Adrenal gland (tissue), 9 donors: ENCODE measurements at regions not wholly inside any gene's neighbourhood (a gene's known extent, or its start where the extent isn't known, plus 50 kb on each side); places are given as distances from the start of the nearest gene placed in this dataset.

Experiments used
- DNase-seq, 7 donors: peaks; one replicate each; pipeline ENCODE4 v3.0.0-alpha.2; 2019 to 2020
- H3K27ac ChIP-seq, 5 donors: fragments of 200-600 bp; sonication (generic) in 4 of 5; 1 replicate in 3 of 5; 2 replicates in 2 of 5; pipeline versions ENCODE4 v1.5.1 to v1.8.0; 2016 to 2020; ENCODE audit warnings: mild to moderate bottlenecking in 1 of 5
- H3K27me3 ChIP-seq: fragments of 200-600 bp; 2 replicates; pipeline ENCODE4 v1.8.0; 2021
- H3K36me3 ChIP-seq, 2 donors: fragments of 200-600 bp; replicated peaks in 1 of 2; 1 replicate in 1 of 2; 2 replicates in 1 of 2; pipeline versions ENCODE4 v1.5.1 to v1.8.0; 2018 to 2022
- H3K4me1 ChIP-seq, 2 donors: fragments of 200-600 bp; replicated peaks in 1 of 2; 1 replicate in 1 of 2; 2 replicates in 1 of 2; pipeline versions ENCODE4 v1.5.1 to v1.8.0; 2018 to 2021
- H3K4me3 ChIP-seq, 4 donors: fragments of 200-600 bp; sonication (generic) in 3 of 4; one replicate each; pipeline ENCODE4 v1.5.1; 2016 to 2018
- H3K9me3 ChIP-seq, 3 donors: fragments of 200-600 bp; sonication (generic) in 1 of 3; replicated peaks in 1 of 3; 1 replicate in 2 of 3; 2 replicates in 1 of 3; pipeline versions ENCODE4 v1.5.1 to v1.8.0; 2016 to 2021
- POLR2A ChIP-seq, 2 donors: fragments of 450-650 bp; IDR thresholded peaks; one replicate each; pipeline ENCODE4 v1.6.1; 2017; ENCODE audit warnings: antibody characterized with exemption in 2 of 2, mild to moderate bottlenecking in 2 of 2, moderate library complexity in 1 of 2
- WGBS, 4 donors: extraction: QIAGEN DNeasy Blood & Tissue Kit in 2 of 4; methylation state at CpG; one replicate each; pipeline versions ENCODE4 v1.1.5 to v1.1.7; 2013 to 2017; 5-methylcytosine and 5-hydroxymethylcytosine counted together
- intact Hi-C, 2 donors: fragments of 100-400 bp; cut with DNase I; formaldehyde crosslinking; loops; one replicate each; pipeline versions ENCODE4 v1.14.1 to v1.15.0; 2022 to 2023
- TF ChIP-seq, protein P1 (sequence below), 6 experiments: fragments of 450-650 bp in 4 of 6; fragments of 200-600 bp in 2 of 6; sonication (generic) in 1 of 6; IDR thresholded peaks; 1 replicate in 5 of 6; 2 replicates in 1 of 6; pipeline versions ENCODE4 v1.5.1 to v1.8.0; 2016 to 2021; ENCODE audit warnings: antibody characterized with exemption in 6 of 6, mild to moderate bottlenecking in 2 of 6, moderate library complexity in 1 of 6
- donor health status: healthy with polysubstance abuse.
- donor health status: Bipolar disorder and iron deficiency.
- donor health status: DM: yes; HTN: yes; CAD: no.
- donor health status: DM: no; HTN: no; CAD: no.
- donor health status: DM: no; HTN: no; CAD: no.

DNA sequence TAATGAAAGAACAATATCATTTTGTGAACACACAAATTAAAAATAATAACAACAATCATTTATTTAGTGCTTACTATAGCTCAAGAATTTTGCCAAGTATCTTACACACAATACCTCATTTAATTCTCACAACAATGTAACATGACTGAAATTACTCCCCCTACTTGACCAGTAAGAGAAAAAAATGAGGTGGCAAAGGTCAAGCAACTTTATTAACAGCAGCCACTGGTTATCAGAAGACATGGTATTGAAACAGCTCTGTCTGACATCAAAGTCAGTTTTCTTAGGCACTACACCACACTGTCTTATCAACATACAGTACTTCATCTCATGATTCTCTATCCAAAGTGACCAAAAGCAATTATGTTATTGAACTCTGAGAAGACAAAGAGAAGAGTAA is 389.4 kb downstream of the ZEB2 start:
- Histone ChIP-seq H3K27ac (no peak overlapping the region), H3K4me3 (no peak overlapping the region), H3K4me1 (no peaks in the 10 kb centered on the region), H3K9me3 (no peaks in the 10 kb centered on the region), H3K36me3 (no peaks in the 10 kb centered on the region), H3K27me3 (no peaks in the 10 kb centered on the region)
- intact Hi-C loops: no loop called here
- TF ChIP-seq, protein P1, sequence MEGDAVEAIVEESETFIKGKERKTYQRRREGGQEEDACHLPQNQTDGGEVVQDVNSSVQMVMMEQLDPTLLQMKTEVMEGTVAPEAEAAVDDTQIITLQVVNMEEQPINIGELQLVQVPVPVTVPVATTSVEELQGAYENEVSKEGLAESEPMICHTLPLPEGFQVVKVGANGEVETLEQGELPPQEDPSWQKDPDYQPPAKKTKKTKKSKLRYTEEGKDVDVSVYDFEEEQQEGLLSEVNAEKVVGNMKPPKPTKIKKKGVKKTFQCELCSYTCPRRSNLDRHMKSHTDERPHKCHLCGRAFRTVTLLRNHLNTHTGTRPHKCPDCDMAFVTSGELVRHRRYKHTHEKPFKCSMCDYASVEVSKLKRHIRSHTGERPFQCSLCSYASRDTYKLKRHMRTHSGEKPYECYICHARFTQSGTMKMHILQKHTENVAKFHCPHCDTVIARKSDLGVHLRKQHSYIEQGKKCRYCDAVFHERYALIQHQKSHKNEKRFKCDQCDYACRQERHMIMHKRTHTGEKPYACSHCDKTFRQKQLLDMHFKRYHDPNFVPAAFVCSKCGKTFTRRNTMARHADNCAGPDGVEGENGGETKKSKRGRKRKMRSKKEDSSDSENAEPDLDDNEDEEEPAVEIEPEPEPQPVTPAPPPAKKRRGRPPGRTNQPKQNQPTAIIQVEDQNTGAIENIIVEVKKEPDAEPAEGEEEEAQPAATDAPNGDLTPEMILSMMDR (IDR thresholded peaks at IDR 0.05): no peak
- TF ChIP-seq POLR2A (IDR thresholded peaks at IDR 0.05): no peak
- no peak for DNase-seq

DNA sequence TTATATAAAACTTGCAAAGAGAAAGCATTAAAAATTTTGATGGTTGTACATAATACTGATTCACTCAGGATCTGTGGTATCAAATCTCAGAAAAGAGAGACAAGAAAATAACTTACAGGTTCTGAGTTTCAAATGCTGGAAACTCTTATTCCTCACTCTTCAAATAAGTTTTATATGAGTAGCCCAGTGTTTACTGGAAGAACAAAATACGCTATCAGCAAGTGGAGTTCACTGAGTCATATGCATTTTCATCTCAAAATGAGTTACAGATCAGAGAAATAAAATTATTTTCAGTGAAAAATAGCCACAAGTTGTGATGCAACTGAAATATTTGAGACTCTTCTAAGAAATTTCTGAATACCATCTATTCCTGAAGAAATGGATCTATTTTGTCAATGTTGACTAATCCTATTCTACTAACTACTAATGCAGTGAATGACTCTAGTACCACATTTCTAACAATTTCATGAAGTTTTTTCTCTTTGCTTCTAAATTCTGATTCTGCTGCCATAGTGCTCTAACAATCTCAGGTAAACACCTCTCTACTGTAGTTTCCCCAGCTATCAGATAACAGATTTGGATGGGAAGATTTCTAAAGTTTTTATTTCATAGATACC is 391.7 kb downstream of the ZEB2 start:
- intact Hi-C loops: no loop called here
- H3K4me1 ChIP-seq: no peaks in the 10 kb centered on the region
- H3K27ac ChIP-seq: no peak overlapping the region
- no peak for DNase-seq
- WGBS, 4 donors: 85 to 94% (median 92%) methylated on average over 1 of the region's 1 CpG
- no peaks in the 10 kb centered on the region for H3K36me3 ChIP-seq
- no peaks in the 10 kb centered on the region for H3K9me3 ChIP-seq
- no peaks in the 10 kb centered on the region for H3K27me3 ChIP-seq
- no peak for TF ChIP-seq POLR2A (IDR thresholded peaks at IDR 0.05)
- TF ChIP-seq, protein P1 (IDR thresholded peaks at IDR 0.05): no peak
- no peak overlapping the region for H3K4me3 ChIP-seq

DNA sequence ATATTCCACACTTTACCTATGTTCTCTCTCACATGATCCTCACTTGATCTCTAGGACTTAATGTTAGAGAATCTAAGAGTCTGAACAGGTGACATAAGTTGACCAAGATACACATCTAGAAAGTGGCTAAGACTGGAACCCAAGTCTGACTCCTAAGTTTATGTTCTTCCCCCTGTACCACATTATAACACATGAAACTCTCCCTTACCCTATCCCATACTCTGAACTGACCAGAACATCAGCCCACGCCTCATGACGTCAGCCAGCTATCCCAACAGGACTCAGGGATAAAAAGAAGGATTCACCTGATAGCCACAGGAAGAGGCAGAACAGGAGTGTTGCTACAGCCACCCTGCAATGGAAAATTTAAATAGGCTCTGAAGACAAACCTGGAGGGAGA is 392.2 kb downstream of the ZEB2 start:
- Histone ChIP-seq H3K27ac (no peak overlapping the region), H3K4me3 (no peak overlapping the region), H3K27me3 (no peaks in the 10 kb centered on the region), H3K36me3 (no peaks in the 10 kb centered on the region), H3K9me3 (no peaks in the 10 kb centered on the region), H3K4me1 (no peaks in the 10 kb centered on the region)
- intact Hi-C loops: no loop called here
- no peak for TF ChIP-seq POLR2A (IDR thresholded peaks at IDR 0.05)
- TF ChIP-seq, protein P1 (IDR thresholded peaks at IDR 0.05): no peak
- DNase-seq: no peak
- WGBS, 4 donors: 96 to 100% (median 99%) methylated on average over 2 of the region's 2 CpGs

DNA sequence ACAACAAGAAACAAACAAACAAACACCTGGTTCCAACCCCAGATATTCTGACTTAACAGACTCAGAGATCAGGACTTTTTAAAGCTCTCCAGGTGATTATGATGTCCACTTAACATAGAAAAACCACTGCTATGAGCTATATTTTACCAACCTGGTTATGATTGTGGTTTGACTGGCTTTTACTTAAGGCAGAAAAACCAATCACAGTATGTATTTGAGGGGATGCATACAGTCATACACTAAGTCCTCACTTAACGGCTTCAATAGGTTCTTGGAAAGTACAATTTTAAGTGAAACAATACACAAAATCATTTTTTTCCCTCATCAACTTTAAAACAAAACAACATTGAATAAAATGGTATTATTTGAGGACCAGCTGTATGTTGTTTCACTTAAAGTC is 393.6 kb downstream of the ZEB2 start:
- Histone ChIP-seq H3K36me3 (no peaks in the 10 kb centered on the region), H3K9me3 (peaks cover 0 to 5% (median 0%) of the 10 kb centered on the region in 3 donors), H3K4me3 (no peak overlapping the region), H3K4me1 (no peaks in the 10 kb centered on the region), H3K27ac (no peak overlapping the region), H3K27me3 (no peaks in the 10 kb centered on the region)
- DNase-seq: no peak
- intact Hi-C loops: no loop called here
- TF ChIP-seq, protein P1 (IDR thresholded peaks at IDR 0.05): no peak
- TF ChIP-seq POLR2A (IDR thresholded peaks at IDR 0.05): no peak
- WGBS, 4 donors: 96 to 100% (median 97%) methylated on average over 1 of the region's 1 CpG
